ENCODE measurements at regions not wholly inside any gene's neighbourhood (a gene's known extent, or its start where the extent isn't known, plus 50 kb on each side); places are given as distances from the start of the nearest gene placed in this dataset.
"Not testable (repeated sequence)": the region's sequence is repeated elsewhere in the genome, so short reads cannot be mapped to it uniquely, and the experiment has no call there.

DNA sequence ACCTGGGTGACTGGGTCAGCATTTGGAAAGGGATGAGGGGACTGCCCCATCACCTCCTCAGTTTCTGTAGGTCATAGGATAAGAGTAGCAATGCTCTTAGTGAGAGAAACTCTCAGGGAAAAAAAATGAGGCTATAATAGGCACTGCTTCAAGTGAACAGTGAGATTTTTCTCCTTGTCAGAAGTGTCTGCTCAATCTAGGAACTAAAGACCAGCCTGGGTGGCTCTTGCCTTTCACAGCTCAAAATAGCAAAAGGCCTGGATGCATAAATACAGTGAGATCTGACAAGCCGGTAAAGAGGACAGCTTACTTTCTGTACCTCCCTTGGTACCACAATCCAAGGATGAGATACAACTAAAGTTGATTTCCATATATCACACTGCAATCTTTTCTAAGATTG is 205.6 kb upstream of the ANO5 start:
- H3K4me1 ChIP-seq (ENCODE audit: control insufficient read depth, low read depth, low read length): no peaks in the 10 kb centered on the region
- H3K9ac ChIP-seq (ENCODE audit: low read length): no peak overlapping the region
- H3K27me3 ChIP-seq (ENCODE audit: control insufficient read depth, insufficient read depth, low read length): no peaks in the 10 kb centered on the region
- H3K9me3 ChIP-seq (ENCODE audit: control insufficient read depth, low read depth, low read length): no peaks in the 10 kb centered on the region
- no peak overlapping the region for H3K27ac ChIP-seq (ENCODE audit: low read length)
- H3K4me3 ChIP-seq (ENCODE audit: low read length): no peak overlapping the region
- no peaks in the 10 kb centered on the region for H3K36me3 ChIP-seq (ENCODE audit: control insufficient read depth, low read depth, low read length)

DNA sequence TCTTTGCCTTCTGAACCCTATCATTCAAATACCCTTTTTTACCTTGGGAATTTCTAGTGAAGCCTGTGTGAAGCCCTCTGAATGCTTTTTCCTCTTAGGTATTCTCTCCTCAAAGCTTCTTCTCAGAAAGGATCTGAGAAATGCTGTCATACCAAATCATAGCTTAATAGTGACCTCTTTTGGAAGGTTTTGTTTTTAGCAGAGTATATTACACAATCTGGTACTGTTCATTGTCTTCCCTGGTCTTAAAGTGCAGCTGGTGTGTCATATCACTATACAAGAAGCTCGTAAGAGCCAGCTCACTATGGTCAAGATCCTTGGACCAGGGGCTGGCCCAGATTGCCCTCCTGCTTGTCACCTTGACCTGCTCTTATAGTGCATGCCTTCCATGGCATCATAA is 204.4 kb upstream of the ANO5 start:
- no peaks in the 10 kb centered on the region for H3K4me1 ChIP-seq (ENCODE audit: control insufficient read depth, low read depth, low read length)
- H3K4me3 ChIP-seq (ENCODE audit: low read length): no peak overlapping the region
- H3K36me3 ChIP-seq (ENCODE audit: control insufficient read depth, low read depth, low read length): no peaks in the 10 kb centered on the region
- no peaks in the 10 kb centered on the region for H3K9me3 ChIP-seq (ENCODE audit: control insufficient read depth, low read depth, low read length)
- no peaks in the 10 kb centered on the region for H3K27me3 ChIP-seq (ENCODE audit: control insufficient read depth, insufficient read depth, low read length)
- no peak overlapping the region for H3K27ac ChIP-seq (ENCODE audit: low read length)
- no peak overlapping the region for H3K9ac ChIP-seq (ENCODE audit: low read length)

DNA sequence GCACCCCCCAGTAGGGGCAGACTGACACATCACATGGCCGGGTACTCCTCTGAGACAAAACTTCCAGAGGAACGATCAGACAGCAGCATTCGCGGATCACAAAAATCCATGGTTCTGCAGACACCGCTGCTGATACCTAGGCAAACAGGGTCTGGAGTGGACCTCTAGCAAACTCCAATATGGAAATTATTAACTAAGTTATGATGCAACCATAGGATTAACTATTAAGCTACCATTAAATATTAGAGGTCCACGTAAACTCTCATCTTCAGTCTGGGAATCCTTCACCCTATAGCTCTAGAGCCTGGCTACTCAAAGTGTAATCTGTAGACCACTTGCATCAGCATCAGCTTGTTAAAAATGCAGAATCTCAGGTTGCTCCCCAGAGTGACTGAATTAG is 191.1 kb upstream of the ANO5 start:
- not testable (repeated sequence) for H3K4me3 ChIP-seq (ENCODE audit: low read length); H3K27ac ChIP-seq (ENCODE audit: low read length); H3K36me3 ChIP-seq (ENCODE audit: control insufficient read depth, low read depth, low read length); H3K4me1 ChIP-seq (ENCODE audit: control insufficient read depth, low read depth, low read length); H3K27me3 ChIP-seq (ENCODE audit: control insufficient read depth, insufficient read depth, low read length); H3K9me3 ChIP-seq (ENCODE audit: control insufficient read depth, low read depth, low read length); H3K9ac ChIP-seq (ENCODE audit: low read length)

DNA sequence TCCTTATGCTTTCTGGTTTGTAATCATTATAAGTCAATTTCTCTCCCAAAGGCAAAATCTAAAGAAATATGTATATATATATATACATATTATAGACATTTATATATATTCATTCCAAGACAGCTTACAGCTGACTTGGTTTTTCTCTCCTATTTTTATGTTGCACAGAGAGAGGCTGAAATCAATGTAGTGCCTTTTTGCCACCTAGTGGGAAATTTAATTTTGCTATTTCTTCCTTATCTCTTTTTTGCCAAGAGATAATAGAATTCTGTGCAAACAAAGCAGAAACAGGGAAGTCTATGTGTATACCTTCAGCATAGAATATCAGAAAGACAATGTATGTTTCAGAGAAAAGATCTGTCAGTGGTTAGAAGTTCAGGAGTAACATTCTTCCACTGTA is 186.0 kb upstream of the ANO5 start:
- no peak overlapping the region for H3K27ac ChIP-seq (ENCODE audit: low read length)
- H3K4me1 ChIP-seq (ENCODE audit: control insufficient read depth, low read depth, low read length): no peaks in the 10 kb centered on the region
- H3K4me3 ChIP-seq (ENCODE audit: low read length): no peak overlapping the region
- no peaks in the 10 kb centered on the region for H3K36me3 ChIP-seq (ENCODE audit: control insufficient read depth, low read depth, low read length)
- H3K9me3 ChIP-seq (ENCODE audit: control insufficient read depth, low read depth, low read length): peaks cover 3% of the 10 kb centered on the region
- H3K9ac ChIP-seq (ENCODE audit: low read length): no peak overlapping the region
- H3K27me3 ChIP-seq (ENCODE audit: control insufficient read depth, insufficient read depth, low read length): no peaks in the 10 kb centered on the region

DNA sequence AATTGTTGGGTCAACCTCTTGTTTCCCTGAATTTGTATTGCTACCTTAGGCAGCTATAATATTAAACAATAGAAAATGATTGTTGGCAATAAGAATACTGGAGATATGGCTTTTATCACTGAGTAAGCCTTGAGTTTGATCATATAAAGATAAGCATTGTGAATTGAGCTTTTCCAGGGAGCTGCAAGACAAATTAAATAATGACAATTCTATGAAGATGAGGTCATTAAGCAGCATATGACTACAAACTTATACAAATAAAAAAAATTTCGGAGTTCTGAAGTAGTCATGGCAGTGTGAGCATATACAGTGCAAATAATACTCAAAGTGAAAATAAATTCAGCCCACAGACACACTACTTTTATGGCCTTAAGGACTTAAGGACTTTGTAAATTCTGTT is 161.1 kb upstream of the ANO5 start:
- Histone ChIP-seq H3K9me3 (ENCODE audit: control insufficient read depth, low read depth, low read length) (no peaks in the 10 kb centered on the region), H3K36me3 (ENCODE audit: control insufficient read depth, low read depth, low read length) (no peaks in the 10 kb centered on the region), H3K4me1 (ENCODE audit: control insufficient read depth, low read depth, low read length) (no peaks in the 10 kb centered on the region), H3K27ac (ENCODE audit: low read length) (no peak overlapping the region), H3K9ac (ENCODE audit: low read length) (no peak overlapping the region), H3K27me3 (ENCODE audit: control insufficient read depth, insufficient read depth, low read length) (no peaks in the 10 kb centered on the region), H3K4me3 (ENCODE audit: low read length) (no peak overlapping the region)

DNA sequence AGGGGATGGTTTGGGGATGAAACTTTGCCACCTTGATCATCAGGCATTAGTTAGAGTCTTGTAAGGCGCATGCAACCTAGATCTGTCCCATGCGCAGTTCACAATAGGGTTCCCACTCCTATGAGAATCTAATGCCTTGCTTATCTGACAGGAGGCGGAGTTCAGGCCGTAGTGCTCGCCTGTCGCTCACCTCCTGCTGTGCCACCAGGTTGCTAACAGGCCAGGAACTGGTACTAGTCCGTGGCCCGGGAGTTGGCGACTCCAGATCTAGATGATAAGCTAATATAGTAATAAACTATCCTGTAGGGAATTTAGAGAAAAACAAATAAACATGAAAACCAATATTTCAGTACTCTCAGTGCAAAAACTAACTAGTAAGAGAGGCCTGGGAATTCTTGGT is 155.4 kb upstream of the ANO5 start:
- Histone ChIP-seq H3K9me3 (ENCODE audit: control insufficient read depth, low read depth, low read length) (no peaks in the 10 kb centered on the region), H3K36me3 (ENCODE audit: control insufficient read depth, low read depth, low read length) (no peaks in the 10 kb centered on the region), H3K4me1 (ENCODE audit: control insufficient read depth, low read depth, low read length) (no peaks in the 10 kb centered on the region), H3K27me3 (ENCODE audit: control insufficient read depth, insufficient read depth, low read length) (no peaks in the 10 kb centered on the region), H3K4me3 (ENCODE audit: low read length) (no peak overlapping the region), H3K27ac (ENCODE audit: low read length) (no peak overlapping the region), H3K9ac (ENCODE audit: low read length) (no peak overlapping the region)

DNA sequence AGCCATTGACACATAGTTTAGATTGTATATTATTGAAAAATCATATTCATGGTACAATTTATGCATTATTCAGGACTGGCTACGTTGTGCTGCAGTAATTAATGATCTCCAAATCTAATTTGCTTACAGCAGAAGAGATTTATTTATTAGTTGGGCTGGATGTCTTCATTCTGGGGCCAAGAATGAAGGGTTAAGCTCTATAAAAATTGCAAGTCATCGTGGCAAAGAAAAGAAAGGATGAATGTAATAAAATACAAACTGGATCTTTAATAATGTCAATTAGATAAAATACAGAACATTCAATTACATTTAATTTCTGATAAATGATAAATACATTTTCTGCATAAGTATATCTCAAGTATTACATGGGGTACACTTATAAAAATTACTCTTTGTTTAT is 151.8 kb upstream of the ANO5 start:
- H3K27me3 ChIP-seq (ENCODE audit: control insufficient read depth, insufficient read depth, low read length): no peaks in the 10 kb centered on the region
- no peaks in the 10 kb centered on the region for H3K36me3 ChIP-seq (ENCODE audit: control insufficient read depth, low read depth, low read length)
- no peak overlapping the region for H3K9ac ChIP-seq (ENCODE audit: low read length)
- no peak overlapping the region for H3K4me3 ChIP-seq (ENCODE audit: low read length)
- H3K27ac ChIP-seq (ENCODE audit: low read length): no peak overlapping the region
- H3K9me3 ChIP-seq (ENCODE audit: control insufficient read depth, low read depth, low read length): no peaks in the 10 kb centered on the region
- H3K4me1 ChIP-seq (ENCODE audit: control insufficient read depth, low read depth, low read length): no peaks in the 10 kb centered on the region

DNA sequence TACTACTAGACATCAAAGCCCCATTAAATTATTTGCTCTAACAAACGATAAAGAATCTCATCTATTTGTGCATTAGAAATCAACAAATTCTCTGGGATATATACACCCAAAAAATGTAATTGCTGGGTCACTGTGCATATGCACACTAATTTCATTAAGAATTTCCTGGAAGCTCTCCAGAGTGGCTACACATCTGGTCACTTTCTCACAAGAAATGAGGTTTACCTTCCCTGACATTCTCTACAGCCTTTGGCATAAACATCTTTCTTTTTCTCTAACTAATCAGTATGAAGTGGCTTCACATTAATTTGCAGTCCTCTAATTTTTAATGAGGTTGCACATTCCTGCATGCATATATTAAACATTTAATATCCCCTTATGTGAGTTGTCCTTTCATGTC is 150.8 kb upstream of the ANO5 start:
- Histone ChIP-seq H3K27ac (ENCODE audit: low read length) (no peak overlapping the region), H3K9ac (ENCODE audit: low read length) (no peak overlapping the region), H3K36me3 (ENCODE audit: control insufficient read depth, low read depth, low read length) (no peaks in the 10 kb centered on the region), H3K27me3 (ENCODE audit: control insufficient read depth, insufficient read depth, low read length) (no peaks in the 10 kb centered on the region), H3K4me1 (ENCODE audit: control insufficient read depth, low read depth, low read length) (no peaks in the 10 kb centered on the region), H3K4me3 (ENCODE audit: low read length) (no peak overlapping the region), H3K9me3 (ENCODE audit: control insufficient read depth, low read depth, low read length) (no peaks in the 10 kb centered on the region)

DNA sequence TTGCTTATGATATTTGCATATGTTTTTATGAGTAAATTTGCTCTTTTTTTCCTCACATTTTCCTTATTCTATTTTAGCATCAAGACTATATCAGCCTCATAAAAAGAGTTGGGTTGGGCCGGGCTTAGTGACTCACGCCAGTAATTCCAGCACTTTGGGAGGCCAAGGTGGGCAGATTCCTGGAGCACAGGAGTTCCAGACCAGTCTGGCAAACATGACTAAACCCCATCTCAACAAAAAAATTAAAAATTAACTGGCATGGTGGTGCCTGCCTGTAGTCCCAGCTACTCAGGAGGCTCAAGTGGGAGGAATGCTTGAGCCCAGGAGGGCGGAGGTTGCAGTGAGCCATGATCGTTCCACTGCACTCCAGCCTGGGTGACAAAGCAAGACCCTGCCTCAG is 148.8 kb upstream of the ANO5 start:
- Histone ChIP-seq H3K27ac (ENCODE audit: low read length) (no peak overlapping the region), H3K36me3 (ENCODE audit: control insufficient read depth, low read depth, low read length) (no peaks in the 10 kb centered on the region), H3K4me3 (ENCODE audit: low read length) (no peak overlapping the region), H3K4me1 (ENCODE audit: control insufficient read depth, low read depth, low read length) (no peaks in the 10 kb centered on the region), H3K9ac (ENCODE audit: low read length) (no peak overlapping the region), H3K9me3 (ENCODE audit: control insufficient read depth, low read depth, low read length) (no peaks in the 10 kb centered on the region), H3K27me3 (ENCODE audit: control insufficient read depth, insufficient read depth, low read length) (no peaks in the 10 kb centered on the region)

DNA sequence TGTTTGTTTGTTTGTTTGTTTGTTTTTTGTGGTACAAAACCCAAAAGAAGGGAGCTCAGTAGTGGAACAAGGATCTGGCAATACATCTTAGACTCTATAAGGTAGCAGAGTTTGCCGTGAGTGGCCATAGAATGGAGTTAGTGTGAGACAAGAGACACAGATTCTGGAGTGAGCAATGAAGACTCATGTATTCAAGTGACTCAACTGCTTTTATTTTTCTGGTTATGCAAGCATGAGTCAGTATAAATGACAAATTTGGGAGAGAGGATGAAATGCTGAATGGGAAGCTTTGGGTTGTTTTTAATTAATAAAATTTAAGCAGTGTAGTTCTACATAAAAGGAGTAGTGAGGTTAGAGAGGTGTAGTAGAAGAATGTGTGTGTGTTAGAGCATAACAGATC is 143.6 kb upstream of the ANO5 start:
- Histone ChIP-seq H3K27ac (ENCODE audit: low read length) (no peak overlapping the region), H3K4me1 (ENCODE audit: control insufficient read depth, low read depth, low read length) (no peaks in the 10 kb centered on the region), H3K9me3 (ENCODE audit: control insufficient read depth, low read depth, low read length) (no peaks in the 10 kb centered on the region), H3K36me3 (ENCODE audit: control insufficient read depth, low read depth, low read length) (no peaks in the 10 kb centered on the region), H3K27me3 (ENCODE audit: control insufficient read depth, insufficient read depth, low read length) (no peaks in the 10 kb centered on the region), H3K4me3 (ENCODE audit: low read length) (no peak overlapping the region), H3K9ac (ENCODE audit: low read length) (no peak overlapping the region)

DNA sequence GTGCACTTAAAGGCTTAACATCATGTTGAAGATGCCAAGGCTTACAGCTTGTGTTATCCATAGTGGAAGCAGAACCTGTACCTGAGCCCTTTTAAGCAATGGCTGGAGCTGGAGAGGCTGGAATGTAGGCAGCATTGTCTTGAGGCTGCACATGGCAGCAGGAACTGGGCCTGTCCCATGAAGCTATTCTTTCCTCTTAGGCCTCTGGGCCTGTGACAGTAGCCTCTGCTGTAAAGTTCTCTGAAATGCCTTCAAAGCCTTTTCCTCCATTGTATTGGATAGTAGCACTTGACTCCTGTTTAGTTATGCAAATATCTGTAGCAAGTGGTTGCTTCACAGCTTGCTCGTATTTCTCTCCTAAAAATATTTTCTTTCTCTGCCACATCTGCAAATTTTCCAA is 127.4 kb upstream of the ANO5 start:
- Histone ChIP-seq H3K36me3 (ENCODE audit: control insufficient read depth, low read depth, low read length) (no peaks in the 10 kb centered on the region), H3K9me3 (ENCODE audit: control insufficient read depth, low read depth, low read length) (no peaks in the 10 kb centered on the region), H3K27ac (ENCODE audit: low read length) (no peak overlapping the region), H3K27me3 (ENCODE audit: control insufficient read depth, insufficient read depth, low read length) (no peaks in the 10 kb centered on the region), H3K4me1 (ENCODE audit: control insufficient read depth, low read depth, low read length) (no peaks in the 10 kb centered on the region), H3K9ac (ENCODE audit: low read length) (no peak overlapping the region), H3K4me3 (ENCODE audit: low read length) (no peak overlapping the region)

DNA sequence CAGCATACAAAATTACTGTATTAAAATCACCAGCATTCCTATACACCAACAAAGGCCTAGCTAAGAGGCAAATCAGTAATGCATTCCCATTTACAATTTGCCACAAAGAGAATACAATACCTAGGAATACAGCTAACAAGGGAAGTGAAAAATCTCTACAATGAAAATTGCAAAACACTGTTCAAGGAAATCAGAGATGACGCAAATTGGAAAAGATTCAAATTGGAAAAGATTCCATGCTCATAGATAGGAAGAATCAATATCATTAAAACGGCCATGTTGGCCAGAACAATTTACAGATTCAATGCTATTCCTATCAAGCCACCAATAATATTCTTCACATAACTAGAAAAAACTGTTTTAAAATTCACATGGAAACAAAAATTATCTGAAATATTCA is 123.0 kb upstream of the ANO5 start:
- Histone ChIP-seq H3K9me3 (ENCODE audit: control insufficient read depth, low read depth, low read length) (no peaks in the 10 kb centered on the region), H3K27ac (ENCODE audit: low read length) (no peak overlapping the region), H3K36me3 (ENCODE audit: control insufficient read depth, low read depth, low read length) (no peaks in the 10 kb centered on the region), H3K9ac (ENCODE audit: low read length) (no peak overlapping the region), H3K4me3 (ENCODE audit: low read length) (no peak overlapping the region), H3K4me1 (ENCODE audit: control insufficient read depth, low read depth, low read length) (no peaks in the 10 kb centered on the region), H3K27me3 (ENCODE audit: control insufficient read depth, insufficient read depth, low read length) (no peaks in the 10 kb centered on the region)

Measured in iPS-18a (cell line).